Left lobe of liver (tissue), 2 donors: ENCODE measurements at regions not wholly inside any gene's neighbourhood (a gene's known extent, or its start where the extent isn't known, plus 50 kb on each side); places are given as distances from the start of the nearest gene placed in this dataset.

ENCODE experiments used
- ATAC-seq: fragments of 200-7000 bp; cut with Tn5 transposase; one replicate; pipeline ENCODE4 v1.9.1; 2020; ENCODE audit warnings: mild to moderate bottlenecking, moderate library complexity
- DNase-seq: peaks from one replicate; pipeline ENCODE4 v3.0.0-alpha.2; 2020; ENCODE audit warnings: low spot score
- donor health status: DM: no; HTN: no; CAD: no; lungs with moderate emphysema.
- donor health status: DM: no; HTN: yes; CAD: no.

DNA sequence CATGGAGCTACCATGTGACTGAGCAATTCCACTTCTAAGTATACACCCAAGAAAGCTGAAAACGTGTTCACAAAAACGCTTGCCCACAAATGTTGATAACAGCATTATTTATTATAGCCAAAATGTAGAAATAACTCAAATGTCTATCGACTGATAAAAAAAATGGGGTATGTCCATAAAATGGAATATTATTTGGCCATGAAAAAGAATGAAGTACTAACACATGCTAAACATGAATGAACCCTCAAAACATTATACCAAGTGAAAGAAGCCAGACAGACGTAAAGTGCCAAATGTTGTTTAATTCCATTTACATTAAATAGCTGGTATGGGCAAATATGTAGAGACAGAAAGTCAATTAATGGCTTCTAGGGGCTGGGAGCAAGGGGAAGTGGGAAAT is 184.9 kb upstream of the IRX2 start:
- no peak for ATAC-seq
- DNase-seq, result no peak

DNA sequence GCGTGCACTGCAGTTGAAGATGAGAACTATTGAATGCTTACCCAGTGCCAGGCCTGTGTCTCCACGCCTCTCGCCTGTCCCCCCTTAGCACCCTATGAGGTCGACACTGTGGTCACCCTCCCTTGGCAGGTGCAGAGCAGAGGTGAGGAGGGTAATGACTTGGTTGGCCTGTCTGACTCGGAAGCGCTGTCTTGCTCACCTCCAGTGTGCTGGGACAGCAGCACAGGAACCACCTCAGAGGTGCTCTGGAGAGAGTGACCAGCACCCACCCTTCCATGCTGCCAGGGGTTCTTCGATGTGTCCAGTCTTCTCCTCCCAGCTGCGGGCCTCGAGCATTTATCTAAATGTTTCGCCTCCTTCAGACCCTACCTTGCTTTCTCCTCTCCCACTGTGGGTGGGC is 178.3 kb upstream of the IRX2 start:
- DNase-seq (no peak), ATAC-seq (no peak)

DNA sequence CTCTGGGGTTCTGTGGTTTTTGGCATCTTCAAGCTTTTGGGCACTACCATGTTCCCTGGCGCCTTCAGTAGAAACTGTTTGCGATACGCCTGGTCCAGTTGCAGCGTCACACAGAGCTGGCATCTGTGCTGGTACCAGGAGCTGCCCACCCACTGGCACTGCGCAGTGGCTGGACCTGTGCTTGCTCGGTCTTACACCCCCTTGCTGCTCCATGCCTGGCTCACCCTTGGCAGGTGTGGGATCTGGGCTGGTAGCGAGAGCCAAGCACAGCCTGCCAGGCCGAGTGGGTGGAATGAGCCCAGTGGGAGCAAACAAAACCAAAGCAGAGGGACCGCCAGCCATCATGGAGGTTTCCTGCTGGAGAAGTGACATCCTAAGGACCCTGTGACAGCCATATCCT is 170.2 kb upstream of the IRX2 start:
- DNase-seq, result no peak
- ATAC-seq, result no peak

DNA sequence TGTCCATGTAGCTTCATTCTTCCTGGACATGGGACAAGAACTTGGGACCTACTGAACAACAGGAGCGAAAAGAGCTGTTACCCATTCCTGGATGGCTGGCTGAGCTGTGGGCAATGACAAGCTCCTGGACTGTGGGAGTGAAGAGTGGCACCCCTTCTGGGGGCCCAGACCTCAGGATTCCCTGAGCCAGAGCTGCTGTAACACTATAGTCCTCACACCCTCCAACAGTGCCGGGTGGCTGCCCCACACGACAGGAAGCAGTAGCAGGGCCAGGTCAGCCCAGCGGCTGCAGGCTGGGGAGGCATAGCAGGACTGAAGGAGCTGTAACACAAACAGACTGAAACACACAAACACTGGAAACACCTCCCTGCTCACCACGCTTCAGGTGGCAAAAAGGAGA is 169.7 kb upstream of the IRX2 start:
- DNase-seq, result no peak
- ATAC-seq, result no peak

DNA sequence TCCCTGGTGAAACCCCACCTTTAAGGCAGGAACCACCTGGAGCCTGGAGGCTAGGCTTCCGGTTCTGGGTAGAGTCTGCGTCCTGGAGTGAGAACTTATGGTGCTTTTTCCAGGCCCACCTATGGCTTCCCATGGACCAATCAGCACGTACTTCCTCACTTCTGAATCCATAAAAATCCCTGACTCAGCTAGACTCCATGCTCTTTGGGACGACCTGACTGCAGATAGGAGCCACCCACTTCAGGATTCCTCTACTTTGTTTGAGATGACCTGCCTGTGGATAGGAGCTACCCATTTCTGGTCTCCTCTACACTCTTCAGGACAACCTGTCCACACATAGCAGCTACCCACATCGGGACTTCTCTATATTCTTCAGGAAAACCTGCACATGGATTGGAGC is 168.8 kb upstream of the IRX2 start:
- no peak for DNase-seq

DNA sequence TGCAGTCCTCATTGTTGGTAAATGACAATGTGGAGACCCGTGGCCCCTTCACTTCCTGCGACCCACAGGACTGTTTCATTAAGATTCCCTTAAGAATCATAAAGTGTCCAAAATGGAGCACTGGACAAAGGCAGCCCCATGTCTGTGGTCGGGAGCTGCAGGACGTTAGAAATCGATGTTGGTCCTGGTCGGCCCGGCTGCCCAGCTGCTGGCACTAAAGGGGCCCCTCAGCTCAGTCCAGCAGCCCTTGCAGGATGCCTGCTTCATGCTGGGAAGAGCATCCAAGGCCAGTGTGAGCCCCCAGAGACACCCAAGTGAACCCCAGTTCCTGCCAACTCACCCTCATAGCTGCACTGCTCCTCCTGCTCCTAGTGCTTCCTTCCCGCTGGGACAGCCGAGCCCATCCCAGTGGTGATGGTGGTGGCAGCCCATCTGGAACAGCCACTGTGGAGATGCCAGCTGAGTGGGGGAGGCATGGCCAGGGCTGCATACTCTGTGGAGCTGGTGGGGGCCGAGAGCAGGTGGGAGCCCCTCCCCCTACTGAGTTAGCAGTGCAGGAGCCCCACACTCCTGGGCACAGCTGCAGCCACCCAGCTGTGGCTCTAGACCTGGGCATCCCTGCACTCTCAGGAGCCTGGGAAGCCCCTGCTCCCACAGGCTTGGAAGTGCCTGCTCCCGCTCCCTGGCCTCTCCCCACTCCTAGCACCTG is 168.0 kb upstream of the IRX2 start:
- ATAC-seq, result no peak

More for the DNA sequence above, 168.8 kb upstream of the IRX2 start:
- no peak for ATAC-seq

DNA sequence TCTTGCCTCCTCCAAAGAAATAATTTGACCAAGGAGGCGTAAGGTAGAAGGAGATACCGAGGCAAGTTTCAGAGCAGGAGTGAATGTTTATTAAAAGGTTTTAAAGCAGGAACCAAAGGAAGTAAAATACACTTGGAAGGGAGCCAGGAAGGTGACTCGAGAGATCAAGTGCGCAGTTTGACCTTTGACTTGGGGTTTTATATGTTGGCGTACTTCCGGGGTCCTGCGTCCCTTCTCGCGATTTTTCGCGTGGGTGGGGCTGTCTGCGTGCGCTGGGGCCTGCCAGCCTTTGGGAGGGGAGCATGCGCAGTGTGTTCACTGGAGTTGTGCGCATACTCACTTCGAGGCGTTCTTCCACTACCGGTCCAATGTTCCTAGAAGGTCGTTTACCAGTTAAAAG is 166.0 kb upstream of the IRX2 start:
- no peak for ATAC-seq
- DNase-seq, result no peak

More for the DNA sequence above, 168.0 kb upstream of the IRX2 start:
- no peak for DNase-seq

DNA sequence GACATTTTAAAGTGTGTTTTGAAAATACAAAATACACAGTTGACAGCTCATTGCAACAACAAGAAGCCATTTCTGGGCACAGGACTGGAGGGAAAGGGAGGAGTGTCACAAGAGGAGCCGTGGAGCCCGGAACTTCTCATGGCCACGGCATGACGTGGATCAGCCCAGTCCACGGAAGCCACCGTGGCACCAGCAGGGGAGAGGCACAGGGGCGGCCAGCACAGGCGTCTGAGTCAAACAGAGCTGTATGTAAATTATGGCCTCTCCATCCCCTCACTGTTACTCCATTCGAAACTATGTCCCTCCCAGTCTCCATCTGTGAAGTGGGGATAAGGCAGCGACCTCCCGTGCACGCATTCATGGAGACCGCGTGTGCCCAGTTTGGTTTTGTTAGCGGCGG is 165.6 kb upstream of the IRX2 start:
- DNase-seq (no peak), ATAC-seq (no peak)

DNA sequence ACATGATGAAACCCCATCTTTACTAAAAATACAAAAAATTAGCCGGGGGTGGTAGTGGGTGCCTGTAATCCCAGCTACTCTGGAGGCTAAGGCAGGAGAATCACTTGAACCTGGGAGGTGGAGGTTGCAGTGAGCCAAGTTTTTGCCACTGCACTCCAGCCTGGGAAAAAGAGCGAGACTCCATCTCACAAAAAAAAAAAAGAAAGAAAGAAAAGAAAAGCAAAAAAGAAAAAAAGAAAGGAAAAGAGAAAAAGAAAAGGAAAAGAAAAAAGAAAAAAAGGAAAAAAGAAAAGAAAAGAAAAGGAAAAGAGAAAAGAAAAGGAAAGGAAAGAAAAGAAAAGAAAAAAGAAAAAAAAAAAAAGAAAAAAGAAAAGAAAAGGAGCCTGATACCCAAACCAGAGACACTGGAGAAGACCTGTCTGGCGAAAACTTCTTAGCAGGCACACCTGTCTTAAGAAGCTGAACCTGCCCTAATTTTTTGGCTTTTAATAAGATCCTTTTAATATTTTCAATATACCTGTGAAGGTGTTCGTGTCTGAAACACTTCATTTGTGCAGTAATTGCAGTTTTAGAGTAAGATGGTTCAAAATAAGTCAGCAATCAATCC is 164.7 kb upstream of the IRX2 start:
- ATAC-seq, result no peak
- no peak for DNase-seq

DNA sequence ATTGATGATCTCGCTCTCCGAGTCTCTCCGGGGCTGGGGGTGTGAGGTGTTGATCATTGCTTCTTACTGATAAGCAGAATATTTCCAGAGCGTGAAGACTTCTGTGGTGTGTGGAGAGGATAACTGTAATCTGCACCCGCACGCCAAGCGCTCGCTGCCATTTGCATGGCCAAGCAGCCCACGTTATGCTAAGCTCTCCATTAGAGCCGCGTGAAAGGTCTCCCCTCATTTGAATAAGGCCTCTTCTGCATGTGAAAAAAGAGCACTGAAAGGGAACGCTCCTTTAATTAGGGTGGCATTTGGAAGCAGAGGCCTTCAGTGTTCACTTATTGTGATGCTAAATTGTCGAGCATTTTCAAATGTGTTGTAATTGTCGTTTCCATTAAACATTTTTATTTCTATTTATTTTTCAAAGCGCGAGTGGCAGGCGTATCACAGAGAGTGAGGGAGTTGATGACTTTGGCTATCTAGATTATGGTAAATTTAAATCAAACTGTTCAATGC is 163.6 kb upstream of the IRX2 start:
- DNase-seq (no peak), ATAC-seq (no peak)

DNA sequence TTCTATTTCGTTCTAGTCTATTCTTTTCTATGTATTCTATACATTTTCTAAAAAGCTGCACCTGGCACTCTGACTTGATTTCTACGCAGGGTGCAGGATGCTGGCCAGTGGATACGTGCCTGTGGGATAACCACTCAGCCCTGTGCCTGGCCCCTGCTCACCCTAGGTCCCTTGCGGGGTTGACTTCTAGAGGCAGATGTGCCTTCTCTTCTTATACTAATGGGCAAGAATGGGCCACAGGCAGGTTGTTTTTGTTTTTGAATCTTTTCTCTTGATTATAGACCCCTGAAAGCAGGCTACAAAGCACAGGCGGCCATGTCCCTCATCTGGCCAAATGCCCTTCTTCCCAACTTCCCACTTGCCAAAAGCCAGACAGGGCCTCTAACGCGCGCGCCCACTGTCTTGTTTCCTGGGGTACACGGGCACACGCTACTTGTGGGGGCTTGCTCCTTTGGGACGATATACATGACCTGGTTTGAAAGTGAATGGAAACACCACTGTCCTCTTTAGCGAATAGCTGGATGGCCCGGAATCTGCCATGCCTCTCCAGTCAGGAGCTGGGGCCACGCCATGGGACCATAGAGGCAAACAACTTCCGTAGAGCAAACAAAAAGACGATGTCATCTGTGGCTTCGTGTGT is 162.7 kb upstream of the IRX2 start:
- ATAC-seq (no peak), DNase-seq (no peak)

DNA sequence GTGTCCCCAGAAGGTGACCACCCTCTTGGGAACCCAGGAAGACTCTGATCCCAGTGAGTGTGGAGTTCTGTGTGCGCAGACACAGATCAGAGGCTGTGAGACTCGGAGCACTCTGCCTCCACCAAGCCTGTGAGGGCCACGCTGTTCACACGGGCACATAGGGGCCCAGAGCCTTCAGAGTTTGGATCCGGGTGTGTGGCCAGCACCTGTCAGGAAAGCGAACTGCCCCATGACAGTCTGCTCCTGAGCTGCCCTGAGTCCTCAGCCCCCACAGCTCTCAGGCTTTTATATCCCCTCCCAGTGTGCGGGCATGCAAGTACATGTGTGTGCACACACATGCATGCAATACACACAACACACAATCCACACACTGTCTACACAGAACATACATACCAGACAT is 161.8 kb upstream of the IRX2 start:
- ATAC-seq (no peak), DNase-seq (no peak)

DNA sequence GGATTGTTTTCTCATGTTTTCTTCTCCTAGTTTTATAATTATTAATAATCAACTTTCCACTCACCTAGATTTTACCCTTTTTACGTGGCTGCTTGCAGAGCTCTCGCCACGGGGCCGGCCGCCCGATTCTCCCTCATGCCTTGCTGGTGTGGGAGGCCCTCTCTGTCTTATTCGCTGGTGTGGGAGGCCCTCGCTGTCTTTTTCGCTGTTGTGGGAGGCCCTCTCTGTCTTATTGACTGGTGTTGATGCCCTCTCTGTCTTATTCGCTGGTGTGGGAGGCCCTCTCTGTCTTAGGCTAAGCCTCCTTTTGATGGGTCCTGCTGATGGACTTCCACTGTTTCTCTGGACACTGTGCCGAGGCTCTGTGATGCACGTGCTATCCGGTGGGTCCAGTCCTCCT is 161.3 kb upstream of the IRX2 start:
- DNase-seq, result no peak
- no peak for ATAC-seq

DNA sequence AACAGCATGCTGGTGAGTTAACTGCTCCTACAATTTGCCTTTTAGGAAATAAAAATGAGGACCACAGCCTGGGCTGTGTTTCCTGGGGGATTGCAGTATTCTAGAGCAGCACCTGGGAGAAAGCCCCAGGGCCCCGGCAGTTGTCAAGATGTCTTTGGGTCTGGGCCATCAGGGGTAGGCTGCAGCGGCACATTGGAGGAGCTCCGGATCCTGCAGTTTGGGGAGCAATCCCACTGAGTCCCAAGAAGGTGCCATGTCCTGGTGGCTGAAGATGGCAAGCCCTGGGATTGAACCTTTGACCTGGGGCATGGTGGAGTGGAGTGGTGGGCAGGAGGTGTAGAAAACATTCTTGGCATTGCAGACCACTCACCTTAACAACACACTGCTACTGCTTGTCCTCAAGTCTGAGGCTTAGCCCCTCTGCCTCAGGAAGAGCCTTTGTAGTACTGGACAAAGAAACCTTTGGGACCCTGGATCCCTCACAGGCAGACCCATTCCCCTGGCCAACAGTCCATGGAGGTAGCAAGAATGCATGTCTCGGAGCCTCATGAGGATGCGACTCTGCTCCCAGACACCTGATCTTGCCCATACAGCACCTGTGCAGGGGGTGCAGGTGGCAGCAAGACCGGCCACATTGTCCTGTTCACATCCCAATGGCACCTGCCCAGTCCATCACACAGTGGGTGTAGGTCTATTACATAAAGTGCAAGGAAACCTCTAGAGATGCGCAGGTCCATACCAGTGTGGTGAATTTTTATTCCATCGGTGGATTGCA is 159.1 kb upstream of the IRX2 start:
- DNase-seq, result no peak

DNA sequence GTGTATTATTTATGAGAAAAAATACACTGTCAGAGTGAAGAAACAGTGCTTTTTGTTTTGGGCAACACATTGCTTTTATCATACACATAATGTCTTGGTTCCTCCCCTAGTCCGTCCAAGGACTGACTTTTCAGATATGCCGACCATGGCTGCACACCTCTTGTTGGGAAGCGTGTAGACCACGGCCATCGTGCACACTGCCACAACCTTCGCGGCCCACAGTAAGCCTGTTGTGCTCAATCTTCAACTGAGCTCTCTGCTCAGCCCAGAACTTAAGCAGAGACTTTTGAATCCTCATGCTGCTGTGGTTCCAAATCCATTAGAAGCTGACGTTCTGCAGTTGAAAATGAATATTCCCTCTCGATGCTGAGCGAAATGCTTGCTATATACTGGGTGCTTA is 157.6 kb upstream of the IRX2 start:
- no peak for ATAC-seq
- peak; percentile 11 for DNase-seq

More for the DNA sequence above, 159.1 kb upstream of the IRX2 start:
- no peak for ATAC-seq

DNA sequence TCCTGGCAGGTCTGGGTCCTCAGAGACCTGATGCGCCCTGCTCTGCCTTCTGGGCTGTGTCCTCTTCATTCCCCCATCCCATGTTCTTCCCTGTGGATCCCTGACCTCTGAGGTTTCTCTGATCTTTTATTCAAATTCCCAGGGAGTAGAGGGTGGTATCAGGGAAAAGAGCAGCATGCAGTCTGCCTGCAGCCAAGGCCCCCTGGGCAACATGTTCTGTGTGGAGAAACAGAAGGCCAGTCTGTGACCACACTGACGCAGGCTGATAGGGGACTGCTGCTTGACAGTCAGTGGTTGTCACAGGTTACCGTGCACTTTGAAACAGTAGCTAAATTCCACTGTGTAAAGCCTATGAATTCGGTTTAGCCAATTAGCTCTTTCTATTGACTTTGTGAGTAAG is 156.6 kb upstream of the IRX2 start:
- peak; percentile 11 for DNase-seq
- no peak for ATAC-seq

DNA sequence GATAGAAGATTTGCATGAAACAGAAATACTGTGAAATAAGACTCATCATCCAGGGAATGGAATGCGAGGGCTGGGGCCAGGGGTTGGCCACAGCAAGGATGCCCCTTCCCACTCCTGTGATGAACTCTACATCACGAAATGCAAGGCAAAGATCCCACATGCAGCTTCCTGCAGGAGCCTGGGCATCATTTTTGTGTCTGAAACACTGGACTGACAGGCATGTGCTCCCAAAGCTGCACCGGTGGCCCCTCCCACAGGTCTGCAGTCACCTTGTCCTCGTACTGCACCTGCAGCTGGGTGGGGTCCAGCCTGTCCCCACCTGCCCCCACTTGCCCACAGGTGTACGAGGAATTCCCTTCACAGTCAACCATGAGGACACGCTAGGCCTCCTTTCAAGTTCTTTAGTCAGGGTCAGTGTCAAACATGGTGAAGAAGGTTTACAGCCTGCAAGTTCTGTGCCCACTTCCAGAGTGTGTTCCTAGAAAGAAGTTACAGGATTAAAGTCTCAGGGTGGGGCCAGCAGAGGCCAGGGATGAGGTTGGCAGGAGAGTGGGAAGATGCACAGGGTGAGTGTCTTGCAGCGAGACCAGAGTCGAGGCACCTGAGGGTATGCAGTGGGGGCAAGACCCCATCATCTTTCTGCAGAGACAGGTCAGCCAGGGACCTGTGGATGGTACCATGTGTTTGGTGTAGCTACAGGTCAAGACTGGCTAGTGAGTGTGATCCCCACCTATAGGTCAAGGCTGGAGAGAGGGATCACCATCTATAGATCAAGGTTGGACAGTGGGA is 155.0 kb upstream of the IRX2 start:
- DNase-seq (peak; percentile 4), ATAC-seq (no peak)

DNA sequence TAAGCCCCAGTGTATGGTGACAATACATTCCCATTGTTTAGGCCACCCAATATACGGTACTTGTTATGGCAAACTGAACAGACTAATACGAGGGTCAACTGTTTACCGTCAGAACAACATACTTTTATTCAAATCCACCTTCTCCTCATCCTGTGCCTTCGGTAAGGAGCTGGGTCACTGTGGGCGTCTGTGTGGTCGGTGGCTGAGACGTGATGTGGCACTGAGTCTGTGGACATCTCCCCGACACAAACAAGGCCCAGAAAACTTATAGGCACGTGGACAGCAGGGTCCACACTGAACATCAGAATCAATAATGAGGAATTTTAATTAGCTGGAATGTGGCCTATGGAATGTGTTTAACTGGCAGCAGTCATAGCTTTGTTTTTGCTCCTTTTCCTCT is 154.3 kb upstream of the IRX2 start:
- peak; percentile 12 for DNase-seq
- no peak for ATAC-seq

DNA sequence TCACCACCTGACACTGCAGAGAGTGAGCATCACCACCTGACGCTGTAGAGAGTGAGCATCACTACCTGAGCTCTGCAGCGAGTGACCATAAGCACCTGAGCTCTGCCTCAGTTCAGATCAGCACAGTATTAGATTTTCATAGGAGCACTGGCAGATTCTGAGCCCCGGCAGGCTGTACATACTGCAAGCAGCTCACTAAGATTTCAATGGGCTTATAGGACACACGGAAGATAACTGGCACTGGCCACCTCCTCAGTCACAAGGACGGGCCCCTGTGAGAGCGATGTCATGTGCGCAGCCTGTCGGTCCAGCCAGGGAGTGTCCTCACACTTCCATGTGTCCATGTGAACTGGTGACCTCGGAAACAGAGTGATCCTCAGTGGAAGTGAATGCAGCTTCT is 153.5 kb upstream of the IRX2 start:
- no peak for DNase-seq
- no peak for ATAC-seq

DNA sequence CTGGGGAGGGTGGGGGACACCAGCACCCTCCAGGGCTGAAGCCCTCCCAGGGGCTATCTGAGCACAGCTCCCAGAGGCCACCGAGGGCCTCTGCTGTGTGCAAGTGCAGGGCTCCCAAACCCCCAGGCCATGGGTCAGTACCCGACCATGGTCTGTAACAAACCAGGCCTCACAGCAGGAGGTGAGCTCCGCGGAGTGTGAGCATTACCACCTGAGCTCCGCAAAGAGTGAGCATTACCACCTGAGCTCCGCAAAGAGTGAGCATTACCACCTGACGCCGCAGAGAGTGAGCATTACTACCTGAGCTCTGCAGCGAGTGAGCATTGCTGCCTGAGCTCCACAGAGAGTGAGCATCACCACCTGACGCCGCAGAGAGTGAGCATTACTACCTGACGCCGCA is 152.9 kb upstream of the IRX2 start:
- DNase-seq, result no peak
- no peak for ATAC-seq
